ENCODE measurements at regions not wholly inside any gene's neighbourhood (a gene's known extent, or its start where the extent isn't known, plus 50 kb on each side); places are given as distances from the start of the nearest gene placed in this dataset.

DNA sequence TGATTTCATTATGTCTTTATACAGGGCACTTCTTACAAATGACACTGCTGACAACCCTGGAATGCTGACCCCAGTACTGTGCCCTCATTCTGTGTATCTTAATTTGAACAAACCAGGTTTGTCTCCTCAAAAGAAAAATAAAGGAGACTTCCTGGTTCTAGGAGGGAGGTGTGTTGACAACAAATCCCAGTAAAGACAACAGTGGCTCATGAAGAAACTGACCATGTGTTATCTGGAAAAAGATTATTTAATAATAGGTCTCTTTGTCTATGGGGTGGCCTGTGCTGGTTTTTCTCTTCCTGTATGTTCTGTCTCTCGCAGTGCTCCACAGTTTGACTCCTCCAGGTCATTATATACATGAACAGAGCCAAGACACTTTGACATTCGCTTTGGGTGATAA, 454.6 kb downstream of the LMO4 start:
- no peak for DNase-seq (ENCODE audit: low read depth)

GRCh38 chr1:87785386-87785785, 456.7 kb downstream of the LMO4 start:
- DNase-seq (ENCODE audit: low read depth): no peak

DNA sequence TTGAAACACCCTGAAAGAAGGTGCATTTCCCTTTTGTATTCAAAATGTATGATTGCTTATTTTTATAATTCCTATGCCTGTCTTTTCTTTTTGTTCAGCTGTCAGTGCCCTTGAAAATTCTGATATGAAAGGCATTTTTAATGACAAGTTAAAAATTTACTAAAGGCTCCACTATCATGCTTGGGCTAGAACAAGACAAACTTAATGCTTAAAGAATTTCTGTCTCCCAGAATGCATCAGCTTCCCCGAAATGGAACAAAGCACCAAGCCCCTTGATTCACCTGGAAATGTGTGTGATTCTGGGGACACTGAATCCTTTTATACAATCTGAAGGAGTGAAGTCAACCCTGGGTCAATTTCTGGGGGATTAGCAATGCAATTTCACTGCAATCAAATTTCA, 457.5 kb downstream of the LMO4 start:
- no peak for DNase-seq (ENCODE audit: low read depth)

GRCh38 chr1:87786861-87787545, 458.3 kb downstream of the LMO4 start:
- DNase-seq (ENCODE audit: low read depth): no peak

- no peak for DNase-seq (ENCODE audit: low read depth)
These were observed 458.9 kb downstream of the LMO4 start for GRCh38 chr1:87787551-87787950.

- no peak for DNase-seq (ENCODE audit: low read depth)
These were observed 462.1 kb downstream of the LMO4 start for GRCh38 chr1:87790756-87791155.

DNA sequence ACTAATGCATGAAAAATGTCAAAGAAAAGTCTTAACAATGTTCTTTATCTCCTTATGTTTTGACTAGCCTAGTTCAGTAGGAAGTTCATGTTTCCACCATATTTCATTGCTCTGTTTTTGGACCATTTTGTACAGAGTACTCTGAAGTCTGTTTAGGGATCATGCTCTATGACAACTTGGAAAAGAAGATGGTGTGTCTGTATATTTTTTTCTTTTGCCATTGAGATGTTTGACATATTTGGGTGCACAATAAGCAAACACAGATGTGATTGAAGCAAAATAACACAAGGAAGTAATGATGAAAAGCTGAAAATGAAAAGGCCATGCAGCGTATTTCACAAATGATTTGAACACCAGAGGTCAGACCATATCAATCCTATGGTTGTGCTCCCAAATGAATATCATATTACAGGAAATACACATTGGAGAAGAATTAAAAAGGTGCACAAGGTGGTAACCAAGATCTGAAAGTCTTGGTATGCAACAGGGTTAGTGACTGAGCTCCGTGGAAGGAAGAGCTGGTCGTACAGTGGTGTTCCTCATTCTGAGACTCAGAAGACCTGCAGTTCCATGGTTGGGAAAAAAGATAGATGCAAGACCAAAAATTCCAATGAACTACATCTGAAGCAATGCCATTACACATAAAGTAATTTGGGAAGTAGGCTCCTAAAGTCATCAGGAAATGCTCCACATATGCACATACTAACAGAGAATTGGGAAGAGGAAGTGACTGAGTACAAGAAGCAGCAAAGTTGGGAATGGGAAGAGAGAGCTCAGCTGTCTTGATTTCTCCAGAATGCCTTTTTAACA, 463.5 kb downstream of the LMO4 start:
- DNase-seq (ENCODE audit: low read depth): no peak

- peak; percentile 86 for DNase-seq (ENCODE audit: low read depth)
These were observed 466.3 kb downstream of the LMO4 start for GRCh38 chr1:87794788-87795614.

DNA sequence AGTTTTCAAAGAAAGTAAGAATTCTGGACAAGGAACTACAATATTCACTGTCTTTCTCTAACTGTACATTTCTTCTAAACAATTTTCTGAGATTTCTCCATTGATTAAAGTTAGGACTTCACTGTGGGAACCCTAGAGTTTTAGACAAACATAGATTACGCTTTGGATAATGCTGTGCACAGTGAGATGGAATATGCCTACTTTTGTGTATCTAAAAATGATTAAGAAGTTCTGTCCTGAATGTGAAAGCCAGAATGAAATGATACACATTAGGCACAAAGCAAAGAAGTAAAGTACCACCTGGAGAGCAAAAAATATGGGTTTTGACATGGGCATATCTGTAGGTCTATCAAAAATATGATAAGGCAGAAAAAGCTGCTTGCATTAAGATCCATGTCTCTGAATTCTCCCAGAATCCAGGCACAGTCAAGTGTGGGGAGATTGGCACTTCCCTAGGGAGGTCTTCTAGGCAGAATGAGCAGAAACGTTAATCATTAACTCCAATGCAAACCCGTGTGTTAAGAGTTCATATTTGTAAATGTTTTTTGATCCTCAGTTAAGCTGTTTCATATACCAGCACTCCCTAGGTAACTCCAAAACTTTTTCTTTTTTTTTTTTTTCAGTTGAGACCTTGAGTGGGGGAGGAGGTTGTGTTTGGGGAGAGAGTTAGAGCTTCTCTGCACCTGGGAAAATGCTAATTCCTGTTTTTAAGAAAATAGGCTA, 467.1 kb downstream of the LMO4 start:
- DNase-seq (ENCODE audit: low read depth): no peak

GRCh38 chr1:87796471-87796901, 467.8 kb downstream of the LMO4 start:
- DNase-seq (ENCODE audit: low read depth): no peak

GRCh38 chr1:87799451-87799850, 470.8 kb downstream of the LMO4 start:
- DNase-seq (ENCODE audit: low read depth): no peak

GRCh38 chr1:87800006-87800405, 471.3 kb downstream of the LMO4 start:
- DNase-seq (ENCODE audit: low read depth): no peak

GRCh38 chr1:87803375-87803774, 474.7 kb downstream of the LMO4 start:
- no peak for DNase-seq (ENCODE audit: low read depth)

- no peak for DNase-seq (ENCODE audit: low read depth)
These were observed 475.4 kb downstream of the LMO4 start for GRCh38 chr1:87804128-87804527.

DNA sequence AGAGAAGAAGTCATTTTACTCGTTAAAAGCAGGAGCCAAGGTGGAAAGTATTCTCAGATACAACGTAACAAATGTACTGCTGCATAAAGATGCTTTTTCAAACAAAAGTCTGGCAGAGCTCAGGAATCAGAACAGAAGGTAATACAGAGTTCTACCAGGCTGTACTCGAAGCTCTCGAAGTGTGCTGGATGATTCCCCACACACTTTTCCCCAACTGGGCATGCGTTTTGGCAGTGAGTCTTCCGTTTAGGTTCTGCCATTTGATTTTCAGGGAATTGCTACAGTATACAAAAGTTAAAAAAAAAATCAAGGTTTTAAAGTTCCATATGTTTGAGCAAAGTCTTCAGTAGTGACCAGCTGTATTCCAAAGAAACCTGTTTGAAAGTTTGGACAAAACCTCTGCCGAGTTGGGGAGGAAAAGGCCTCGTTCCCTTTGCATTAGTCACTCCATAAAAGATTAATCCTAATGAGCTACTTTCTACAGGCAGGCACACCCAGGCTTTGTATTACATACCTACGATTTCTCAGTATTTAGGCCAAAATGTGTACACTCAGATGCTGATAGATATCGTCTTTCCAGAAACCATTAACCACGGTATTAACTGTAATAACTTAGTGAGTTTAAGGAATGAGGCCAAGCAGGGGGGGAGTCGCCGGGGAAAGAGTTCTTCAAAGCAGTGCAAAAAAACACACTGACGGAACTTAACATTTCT, 477.1 kb downstream of the LMO4 start:
- DNase-seq (ENCODE audit: low read depth): peak; percentile 78

DNA sequence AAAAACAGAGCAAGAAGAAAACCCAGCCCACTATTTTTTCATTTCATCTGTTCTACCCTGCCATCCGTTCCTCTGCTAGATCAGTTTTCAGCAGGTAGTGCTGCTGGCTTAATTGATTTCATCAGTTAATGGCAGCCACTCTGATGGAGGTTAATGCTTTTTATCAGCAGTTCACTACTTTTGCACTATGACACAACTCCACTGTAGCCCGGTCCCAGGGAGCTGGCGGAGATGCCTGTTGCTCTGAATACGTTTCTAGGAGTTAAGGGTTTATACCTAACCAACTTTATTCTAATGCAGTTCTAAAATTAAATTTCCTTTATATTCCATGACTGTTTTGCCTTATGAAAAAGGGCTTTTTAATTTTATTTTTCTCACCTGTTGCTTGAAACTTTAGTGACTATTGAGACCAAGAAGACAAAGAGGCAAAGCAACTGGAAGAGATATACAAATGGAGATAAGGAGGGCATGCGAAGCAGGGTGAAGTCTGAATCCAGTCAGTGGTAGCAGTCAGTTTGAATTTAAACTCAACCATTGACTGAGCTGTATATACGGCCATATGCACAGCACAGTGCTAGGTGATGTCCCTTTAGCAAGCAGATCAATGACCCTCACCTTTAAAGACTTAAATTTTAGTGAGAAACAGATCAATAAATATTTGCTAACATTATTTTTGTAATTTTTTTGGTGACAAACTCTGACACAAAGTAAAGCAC, 477.9 kb downstream of the LMO4 start:
- DNase-seq (ENCODE audit: low read depth): no peak

DNA sequence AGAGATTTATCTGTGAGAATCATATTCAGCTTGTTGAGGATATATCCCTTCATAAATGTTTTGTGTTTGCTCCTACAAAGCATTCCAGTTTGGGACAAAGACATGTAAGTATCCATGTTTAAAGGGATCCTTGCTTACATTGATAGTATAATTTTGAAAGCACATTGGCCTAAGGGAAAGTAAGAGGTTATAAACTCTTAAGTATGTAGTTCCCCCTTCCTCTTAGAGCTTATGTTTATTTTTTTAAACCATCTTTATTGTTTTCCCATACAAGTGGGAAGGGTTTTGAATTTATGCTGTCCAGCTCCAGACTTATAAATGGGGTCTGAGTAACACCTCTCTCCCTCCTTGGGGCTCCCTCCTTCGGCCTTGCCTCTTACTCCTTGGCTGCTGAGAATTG, 481.5 kb downstream of the LMO4 start:
- no peak for DNase-seq (ENCODE audit: low read depth)

GRCh38 chr1:87812871-87813577, 484.3 kb downstream of the LMO4 start:
- no peak for DNase-seq (ENCODE audit: low read depth)

DNA sequence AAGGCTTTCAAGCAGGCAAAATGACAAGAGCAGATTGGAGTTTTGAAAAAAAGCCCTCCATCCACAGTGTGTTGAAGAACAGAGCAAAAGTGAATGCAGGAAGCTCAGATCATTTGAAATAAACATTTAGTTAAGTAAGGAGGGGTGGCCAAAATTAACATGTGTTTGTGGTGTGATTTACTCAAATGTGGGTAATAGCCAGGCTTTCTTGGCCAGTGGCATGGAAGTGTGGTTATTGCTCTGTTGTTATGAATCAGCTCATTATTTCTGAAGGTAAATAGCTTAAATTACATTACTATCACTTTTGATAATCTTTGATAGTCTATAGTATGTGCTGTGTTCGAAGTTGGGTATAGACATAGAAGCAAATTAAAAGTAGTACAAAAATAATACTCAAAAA, 485.9 kb downstream of the LMO4 start:
- DNase-seq (ENCODE audit: low read depth): no peak

GRCh38 chr1:87816646-87817045, 488.0 kb downstream of the LMO4 start:
- no peak for DNase-seq (ENCODE audit: low read depth)
